Activated gamma-delta T cell treated with Interleukin-2 at 50 U/mL for 16 hours (primary cell): ENCODE measurements at regions not wholly inside any gene's neighbourhood (a gene's known extent, or its start where the extent isn't known, plus 50 kb on each side); places are given as distances from the start of the nearest gene placed in this dataset.
"Not testable (repeated sequence)": the region's sequence is repeated elsewhere in the genome, so short reads cannot be mapped to it uniquely, and the experiment has no call there.

Experiments
- DNase-seq: peaks from one replicate; pipeline ENCODE4 v3.0.0-alpha.2; 2020

DNA sequence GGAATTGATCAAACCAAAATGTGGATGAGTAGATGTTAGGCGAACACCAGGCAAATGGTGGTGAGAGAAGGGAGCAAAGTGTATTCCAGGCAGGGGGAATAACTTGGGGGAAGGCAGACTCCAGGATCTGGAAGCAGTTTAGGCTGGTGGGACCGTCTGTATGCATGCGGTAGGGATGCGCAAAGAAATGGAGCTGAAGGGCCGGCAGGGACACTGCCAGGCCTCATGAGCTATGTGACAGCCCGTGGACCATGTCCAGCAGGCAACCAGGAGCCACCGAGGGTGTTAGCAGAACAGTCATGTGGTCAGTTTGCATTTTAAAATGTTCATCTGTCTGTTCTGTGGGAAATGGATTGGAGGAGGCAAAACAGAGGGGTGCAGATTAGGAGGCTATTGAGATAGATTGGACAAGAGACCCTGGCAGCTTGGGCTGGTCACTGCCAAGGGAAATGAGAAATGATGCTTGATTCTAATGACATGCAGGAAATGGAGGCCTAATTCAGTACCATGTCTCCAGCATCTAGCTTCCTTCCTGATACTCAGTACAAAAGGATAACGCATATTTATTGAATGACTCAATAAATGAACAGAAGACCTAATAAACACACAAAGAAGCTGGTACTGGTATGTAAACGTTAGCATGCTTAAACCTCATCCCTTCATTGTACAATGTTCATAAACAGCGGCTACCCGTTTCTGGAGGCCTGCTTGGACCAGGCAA, 412.4 kb downstream of the BUD13 start:
- no peak for DNase-seq

DNA sequence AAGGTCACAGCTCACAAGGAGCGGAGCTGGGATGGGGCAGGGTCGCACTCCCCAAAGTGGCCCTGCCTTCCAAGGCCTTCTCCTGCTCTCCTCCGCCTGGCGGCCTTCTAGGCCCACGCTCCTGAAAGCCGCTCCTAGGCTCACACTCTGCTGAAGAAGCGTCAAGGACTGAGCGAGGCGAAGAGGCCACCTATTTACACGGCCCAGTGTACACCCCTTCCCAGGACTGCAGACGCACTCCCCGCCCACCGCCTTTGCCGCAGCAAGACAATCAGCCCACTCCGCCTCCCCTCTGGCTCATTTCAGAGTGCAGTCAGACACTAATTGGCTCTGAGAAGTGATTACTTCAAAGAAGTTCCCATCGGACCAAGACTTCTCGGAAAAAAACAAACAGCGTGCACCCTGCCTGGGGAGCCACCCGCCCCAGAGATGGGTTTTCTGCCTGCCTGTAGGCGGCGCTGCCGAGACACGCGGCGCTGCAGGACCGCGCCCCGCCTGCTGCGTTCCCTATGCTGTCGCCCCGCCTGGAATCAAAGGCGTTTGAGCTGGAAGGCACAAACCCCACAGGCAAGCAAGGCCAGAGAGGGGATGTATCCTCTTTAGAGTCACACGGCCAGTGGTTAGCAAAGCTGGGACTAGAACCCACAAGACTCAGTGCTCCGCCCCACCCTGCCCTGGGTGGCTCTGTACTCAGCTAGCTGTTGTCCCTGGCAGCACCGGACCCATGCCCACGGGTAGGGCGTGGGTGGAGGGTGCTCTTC, 414.8 kb downstream of the BUD13 start:
- DNase-seq, result no peak

DNA sequence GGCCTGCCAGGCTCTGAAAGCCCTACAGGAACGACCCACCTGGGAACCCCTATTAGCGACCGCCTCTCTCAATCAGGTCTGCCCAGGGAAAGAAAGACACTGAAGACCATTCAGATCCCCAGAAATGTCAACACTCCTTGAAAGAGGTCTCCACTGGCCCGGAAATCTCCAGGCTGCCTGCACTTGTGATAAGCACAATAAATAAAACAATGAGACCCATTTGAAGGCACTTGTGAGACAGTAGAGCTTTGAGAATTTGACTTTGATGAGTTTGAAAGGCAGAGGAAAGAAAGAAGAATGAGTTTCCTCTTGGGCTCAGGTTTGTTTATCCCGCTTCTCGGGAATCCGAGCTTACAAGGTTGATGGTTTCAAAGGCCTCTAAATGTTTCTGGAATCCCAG, 416.3 kb downstream of the BUD13 start:
- DNase-seq, result no peak

DNA sequence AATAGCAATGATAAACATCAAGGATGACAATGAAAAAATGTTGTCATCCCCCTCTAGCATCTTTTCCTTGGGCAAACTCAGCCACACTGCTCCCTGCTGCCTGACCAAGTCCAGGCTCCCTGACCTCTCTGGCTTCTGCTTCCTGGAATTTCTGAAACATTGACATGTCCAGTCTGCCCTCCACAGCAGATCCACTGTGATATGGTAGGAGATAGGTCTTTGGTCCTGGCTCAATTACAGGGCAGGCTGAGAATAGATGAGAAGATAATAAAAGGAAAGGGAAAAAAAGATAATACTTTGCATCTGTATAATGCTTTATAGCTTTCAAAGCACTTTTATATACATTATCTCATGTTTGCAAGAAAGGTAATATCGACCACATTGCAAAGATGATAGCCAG, 417.7 kb downstream of the BUD13 start:
- no peak for DNase-seq

DNA sequence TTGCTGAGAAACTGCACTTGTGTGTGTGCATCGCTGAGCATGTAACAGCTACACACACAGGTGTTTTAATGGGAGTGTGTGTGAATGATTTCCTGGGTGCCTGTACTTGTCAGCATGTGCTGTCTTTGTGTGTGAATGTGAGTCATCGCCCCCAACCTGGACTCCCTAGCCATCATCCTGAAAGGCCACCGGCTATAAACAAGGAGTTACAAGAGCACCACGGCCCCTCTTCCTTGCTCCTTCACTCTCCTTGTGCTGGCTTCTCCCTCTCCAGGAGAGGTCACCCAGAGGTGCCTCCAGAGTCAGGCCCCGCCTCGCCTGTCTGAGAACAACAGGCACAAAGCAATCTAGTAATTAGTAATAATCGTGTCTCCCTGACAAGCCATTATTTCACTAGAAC, 419.2 kb downstream of the BUD13 start:
- no peak for DNase-seq

DNA sequence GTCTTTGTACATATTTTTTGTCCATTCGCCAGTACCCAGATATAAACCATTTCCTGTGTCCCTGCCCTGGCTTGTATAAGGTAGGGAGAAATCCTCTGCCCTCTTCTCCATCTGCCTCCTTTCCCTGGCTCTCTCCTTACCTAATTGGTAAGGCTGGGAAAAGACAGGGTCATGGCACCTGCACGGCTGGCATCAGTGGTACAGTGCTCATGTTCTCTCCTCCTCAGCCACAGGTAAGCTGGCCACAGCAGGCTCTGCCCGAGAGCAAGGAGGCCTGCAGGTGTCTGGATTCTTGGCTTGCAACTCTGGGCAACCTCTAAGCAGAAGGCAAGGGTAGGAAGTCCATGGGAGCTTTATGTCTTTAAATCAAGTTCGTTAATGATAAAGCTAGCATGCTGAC, 419.9 kb downstream of the BUD13 start:
- no peak for DNase-seq

DNA sequence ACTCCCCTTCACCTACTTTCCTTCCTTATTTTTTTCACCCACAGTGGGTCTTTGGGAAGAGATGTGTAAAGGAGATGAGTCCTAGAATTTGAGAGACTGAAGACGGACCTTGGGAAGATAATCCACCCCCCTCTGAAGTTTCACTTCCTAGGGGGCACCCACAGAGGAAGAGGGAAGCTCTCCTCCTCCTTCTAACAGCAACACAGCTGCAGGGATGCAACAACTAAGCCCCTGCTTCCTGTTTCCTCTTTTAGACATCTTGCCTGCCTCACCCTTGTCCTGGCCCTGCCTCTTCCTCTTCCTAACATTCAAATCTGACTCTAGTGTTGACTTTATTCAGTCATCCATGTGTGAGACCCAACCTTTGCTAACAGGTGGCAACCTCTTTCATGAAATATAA, 424.6 kb downstream of the BUD13 start:
- no peak for DNase-seq

DNA sequence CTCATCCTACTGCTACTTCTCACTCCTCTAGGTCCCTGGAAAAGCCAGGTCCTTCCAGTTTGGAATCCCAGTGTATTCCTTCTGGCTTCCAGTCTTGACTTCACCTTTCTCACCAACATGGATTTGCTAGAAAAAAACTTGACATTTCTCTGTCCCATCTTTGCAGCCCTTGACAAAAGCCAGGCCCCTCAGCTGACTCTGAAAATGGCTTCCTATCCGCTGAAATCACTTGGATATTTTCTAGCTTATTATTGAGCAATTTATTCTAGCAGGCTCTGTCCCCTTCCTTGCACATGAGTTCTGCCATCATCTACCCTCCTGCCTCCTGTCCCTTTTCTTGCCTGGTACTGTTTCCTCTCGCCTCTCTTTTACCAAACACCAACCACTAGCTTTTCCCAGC, 427.2 kb downstream of the BUD13 start:
- DNase-seq, result no peak

DNA sequence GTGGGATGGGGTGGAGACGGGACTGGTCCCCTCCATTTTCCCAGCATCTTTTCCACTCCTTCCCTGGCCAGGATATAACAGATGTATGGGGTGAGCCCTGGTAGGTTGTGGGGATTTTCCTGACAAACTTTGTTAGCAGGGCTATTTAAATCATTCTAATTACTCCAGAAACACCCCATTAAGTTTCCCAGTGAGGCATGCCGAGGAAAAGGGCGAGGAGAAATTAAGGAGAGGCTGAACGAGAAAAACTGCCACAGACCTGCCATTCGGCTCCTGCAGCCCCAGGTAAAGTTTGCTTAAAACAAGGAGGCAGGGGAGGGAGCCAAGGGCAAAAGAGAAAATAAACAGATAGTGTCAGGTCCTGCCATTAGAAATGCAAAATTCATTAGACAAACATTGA, 428.2 kb downstream of the BUD13 start:
- no peak for DNase-seq

DNA sequence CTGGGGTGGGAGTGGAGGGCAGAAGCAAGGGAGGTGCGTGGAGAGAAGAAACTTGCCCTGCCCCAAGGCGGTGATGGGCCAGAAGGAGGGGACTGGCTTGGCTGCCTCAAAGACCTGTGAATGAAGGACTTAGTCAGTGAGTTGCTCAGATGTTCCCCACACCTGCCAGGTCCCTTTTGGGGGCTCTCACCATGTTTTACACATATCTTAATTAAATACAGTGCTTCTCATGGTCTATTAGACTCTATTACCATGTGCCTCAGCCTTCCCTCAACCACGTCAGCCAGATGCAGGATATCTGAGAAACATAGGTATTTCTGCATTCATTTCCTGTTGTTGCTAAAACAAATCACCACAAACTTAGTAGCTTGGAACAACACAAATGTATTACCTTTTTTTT, 429.5 kb downstream of the BUD13 start:
- no peak for DNase-seq

DNA sequence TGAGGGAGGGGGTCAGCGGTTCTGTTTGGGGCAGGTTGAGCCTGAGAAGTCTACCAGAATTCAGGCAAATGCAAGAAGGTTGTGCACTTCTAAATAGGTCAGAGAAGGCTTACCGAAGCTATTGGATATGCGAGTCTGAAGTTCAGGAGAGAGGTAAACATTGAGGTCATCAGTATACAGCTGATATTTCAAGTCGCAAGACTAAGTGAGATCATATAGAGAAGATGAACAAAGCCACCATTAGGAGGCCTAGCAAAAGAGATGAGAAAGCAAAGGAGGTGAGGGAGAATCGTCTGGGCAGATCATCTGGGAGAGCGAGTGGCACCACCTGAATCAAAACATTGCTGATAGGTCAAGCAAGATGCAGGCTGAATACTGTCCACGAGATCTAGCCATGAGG, 430.6 kb downstream of the BUD13 start:
- no peak for DNase-seq

DNA sequence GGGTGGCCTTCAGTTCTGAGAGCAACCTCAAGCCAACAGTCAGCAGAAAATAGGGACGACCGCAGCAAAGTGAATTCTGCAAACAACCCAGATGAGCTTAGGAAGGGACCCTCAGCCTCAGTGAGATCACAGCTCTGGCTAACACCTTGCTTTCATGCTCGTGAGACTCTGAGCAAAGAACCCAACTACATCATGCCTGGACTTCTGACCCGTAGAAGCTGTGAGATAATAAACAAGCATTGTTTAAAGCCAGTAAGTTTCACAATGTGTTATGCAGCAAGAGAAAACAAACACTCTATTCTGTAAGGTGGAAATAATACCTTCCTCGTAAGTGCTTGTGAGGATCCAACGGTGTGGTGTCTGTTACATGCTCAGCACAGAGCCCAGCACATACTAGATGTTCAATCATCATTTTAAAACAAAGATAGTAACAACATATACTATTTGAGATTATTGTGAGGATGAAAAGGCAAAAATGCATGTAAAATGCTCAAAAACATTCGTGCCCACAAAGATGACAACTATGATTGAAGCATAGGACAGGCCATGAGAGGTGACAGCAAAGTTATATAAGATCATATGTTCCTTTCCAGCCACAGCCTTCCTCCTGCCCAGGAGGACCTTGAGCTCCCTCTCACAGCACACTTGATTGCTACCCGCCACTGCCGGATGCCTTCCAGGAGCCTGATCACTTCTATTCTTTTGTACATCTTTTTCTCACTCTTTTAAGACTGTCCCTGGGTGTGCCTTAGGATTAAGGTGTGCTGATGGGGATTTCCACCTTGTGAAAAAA, 433.3 kb downstream of the BUD13 start:
- no peak for DNase-seq

DNA sequence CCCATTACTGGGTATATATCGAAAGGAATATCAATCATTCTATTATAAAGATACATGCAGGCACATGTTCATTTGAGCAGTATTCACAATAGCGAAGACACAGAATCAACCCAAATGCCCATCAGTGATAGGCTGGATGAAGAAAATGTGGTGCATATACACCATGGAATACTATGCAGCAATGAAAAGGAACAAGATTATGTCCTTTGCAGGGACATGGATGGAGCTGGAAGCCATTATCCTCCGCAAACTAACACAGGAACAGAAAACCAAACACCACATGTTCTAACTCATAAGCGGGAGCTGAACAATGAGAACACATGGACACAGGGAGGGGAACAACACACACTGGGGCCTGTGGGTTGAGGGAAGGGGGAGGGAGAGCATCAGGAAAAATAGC, 434.3 kb downstream of the BUD13 start:
- not testable (repeated sequence) for DNase-seq

DNA sequence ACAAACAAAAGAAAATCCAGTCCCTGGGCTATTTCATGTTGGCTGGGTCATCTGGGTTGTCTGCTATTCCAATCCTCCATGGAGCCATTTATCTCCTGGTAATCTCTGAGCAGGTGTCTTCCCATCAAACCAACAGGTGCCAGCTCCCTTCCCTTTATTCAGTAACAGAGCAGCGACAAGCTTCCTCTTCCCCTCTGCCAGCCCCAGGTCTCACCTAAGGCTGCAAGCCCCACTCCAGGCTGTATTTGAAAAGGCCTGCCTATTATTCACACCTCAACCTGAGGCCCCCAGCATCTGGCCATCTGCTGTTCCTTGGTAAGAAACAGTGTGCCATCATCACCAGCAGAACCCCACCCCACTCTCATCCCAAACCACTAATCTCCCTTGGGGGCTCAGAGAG, 436.2 kb downstream of the BUD13 start:
- no peak for DNase-seq

DNA sequence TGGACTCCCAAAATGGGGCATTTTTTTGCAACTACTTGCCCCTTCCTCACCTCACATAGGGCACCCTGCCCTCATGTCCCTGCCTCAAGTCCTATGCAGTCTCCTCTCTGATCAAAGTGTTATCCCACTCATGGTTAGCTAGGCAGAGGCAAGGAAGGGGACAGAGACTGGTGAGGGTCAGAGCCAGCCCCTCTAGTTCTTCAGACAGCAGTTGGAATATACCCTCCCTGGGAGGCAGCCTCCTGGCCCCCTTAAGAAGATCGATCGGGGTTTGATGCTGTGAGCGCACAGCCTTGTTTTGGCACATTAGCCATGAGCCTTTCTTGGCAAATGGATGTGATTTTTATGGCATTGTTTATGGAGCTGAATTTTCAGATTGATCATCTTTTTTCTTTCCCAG, 436.9 kb downstream of the BUD13 start:
- DNase-seq, result no peak

DNA sequence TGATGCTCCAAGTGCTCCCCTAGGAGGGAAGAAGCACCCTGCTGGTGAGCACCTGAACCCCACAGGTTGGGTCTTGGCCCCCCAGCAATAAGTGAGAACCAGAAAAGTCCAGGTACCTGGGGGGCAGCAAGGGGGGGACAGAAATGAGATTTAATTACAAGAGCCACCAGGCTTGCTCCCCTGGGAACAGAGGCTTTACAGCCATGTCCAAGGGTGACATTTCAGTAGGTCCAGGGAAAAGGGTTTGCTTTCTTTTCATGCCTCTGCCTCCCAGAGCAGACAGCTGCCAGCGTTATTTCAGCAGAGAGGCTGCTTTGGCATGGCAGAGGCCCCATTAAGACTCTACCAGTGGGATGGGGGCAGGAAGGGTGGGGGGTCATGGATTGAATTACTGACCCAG, 437.7 kb downstream of the BUD13 start:
- DNase-seq, result no peak

DNA sequence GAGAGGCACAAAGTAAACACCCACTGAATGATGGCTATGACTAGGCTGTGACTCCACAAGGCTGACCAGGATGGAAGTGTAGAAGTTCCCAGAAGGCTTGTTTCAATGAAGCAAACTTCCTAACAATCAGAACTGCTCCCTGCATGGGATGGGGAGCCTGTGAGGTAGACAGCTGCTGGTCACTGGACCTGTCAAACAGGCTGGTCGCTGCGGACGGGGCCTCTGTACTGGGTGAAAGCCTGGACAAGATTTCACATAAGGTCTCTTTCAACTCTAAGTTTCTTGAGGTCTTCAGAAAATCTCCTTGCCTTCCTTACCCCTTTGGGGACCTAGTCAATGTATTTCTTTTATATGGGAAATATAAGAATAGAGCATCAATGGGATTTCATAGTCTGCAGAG, 438.2 kb downstream of the BUD13 start:
- DNase-seq, result no peak

DNA sequence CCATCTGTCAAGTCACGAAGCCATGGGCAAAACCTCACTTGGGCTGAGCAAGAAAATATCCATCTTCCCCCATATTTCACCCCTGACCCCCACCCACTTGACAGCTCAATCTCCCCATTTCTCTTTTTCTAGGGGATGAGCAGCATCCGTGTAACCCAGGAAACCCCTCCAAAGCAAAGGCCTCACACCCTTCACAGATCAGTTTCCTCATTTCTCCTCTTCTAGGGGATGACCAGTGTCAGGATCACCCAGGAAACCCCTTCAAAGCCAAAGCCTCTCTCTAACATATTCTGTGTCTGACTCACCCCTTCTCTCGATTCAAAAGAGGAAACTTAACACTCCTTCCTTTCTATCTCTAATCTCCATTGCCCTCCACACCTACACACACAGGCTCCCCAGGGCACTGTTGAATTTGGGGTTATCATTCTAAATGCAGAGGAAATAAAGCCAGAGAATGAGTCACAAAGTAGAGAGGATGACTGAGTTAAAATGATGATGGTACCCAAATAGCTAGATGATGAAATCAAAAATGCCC, 439.7 kb downstream of the BUD13 start:
- DNase-seq, result no peak

DNA sequence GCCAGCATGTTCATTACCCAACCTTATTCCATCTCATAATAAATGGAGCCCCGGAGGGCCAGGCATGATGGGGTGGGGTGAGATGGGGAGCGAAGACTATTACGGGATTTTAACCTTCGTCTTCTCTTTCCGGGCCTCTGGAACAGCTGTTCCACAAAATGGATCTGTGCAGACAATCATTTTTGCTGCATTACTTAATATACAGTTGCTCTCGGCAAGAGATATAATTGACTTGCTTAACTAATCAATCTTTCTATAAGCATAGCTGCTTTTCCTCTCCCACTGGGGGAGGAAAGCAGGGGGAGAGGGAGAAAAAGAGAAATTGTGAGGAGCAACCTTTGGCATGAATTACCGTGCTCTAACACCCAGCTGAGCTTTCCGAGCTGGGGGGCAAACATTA, 440.4 kb downstream of the BUD13 start:
- no peak for DNase-seq

DNA sequence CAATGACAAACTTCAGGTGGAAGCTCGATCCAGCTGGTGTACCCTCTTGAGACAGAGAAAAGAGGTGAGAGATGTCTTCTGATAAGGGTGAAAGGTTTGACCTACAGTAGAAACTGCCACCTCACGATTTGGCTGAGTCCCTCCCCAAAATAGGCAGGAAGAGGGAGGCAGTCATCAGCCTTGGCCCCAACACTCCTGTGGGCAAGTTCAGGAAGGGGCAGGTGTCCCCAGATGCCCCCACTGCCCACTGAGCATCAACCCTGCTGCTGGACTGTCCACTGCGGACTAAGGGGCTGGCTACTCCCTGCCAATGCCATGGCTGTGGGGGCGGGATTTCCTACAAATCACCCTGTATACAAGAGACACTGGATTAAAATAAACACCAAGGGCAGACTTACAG, 441.4 kb downstream of the BUD13 start:
- no peak for DNase-seq

DNA sequence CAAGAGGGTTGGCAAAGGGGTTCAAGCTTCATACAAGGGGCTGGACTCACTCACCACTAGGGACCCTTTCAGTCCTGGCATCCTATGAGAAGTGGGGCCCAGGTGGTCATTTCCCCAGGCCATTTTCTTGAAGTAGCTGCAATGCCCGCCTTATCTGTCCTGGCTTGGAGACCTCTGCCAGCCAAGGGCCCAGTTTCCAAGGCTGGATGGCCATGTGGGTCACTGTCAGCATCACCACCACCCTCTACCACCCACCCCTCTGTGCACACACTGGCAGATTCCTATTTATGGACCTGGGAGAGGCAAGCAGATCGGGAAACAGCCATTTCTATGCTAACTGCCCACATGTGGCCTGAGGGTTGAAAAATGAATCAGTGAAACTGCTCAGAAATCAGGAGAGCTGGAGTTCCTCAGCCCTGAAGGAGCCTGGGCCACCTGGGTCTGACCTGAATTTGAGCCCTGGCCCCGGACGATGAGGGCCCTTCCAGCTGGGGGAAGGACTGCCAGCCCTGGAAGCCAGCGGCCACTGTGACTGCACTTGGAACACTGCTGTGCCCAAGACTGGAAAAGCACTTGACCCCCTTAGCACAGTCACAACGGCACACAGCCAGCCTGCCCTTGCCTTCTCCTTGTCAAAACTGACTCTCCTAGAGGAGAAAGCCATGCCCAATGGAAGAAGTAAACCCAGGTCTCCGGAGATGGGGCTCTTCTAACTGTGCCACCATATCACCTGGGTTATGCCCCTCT, 442.2 kb downstream of the BUD13 start:
- DNase-seq, result no peak

DNA sequence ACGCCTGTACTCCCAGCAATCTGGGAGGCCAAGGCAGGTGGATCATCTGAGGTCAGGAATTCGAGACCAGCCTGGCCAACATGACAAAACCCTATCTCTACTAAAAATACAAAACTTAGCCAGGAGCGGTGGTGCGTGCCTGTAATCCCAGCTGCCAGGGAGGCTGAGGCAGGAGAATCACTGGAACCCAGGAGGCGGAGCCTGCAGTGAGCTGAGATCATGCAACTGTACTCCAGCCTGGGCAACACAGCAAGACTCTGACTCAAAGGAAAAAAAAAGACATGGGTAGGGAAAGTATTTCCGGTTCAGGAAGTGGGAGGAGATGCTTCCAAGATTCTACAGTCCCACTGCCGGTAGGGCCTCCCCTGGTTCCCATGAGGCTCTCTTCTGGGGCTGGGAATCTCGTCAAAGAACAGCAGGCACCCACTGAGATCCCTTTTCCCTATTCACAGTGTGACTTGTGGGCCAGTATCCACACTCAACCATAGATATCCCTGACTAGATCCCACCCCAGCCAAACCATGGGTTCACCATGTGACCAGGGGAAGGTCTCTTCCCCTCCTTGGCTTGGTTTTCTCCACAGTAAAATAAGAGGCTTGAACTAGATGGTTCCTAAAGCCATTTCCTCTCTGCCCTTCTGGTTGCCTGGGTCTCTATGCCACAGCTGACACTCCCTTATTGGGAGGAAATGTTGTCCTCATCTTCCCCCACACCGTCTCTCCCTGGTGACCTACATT, 443.3 kb downstream of the BUD13 start:
- DNase-seq, result no peak
